HCT116 (cell line): ENCODE measurements at regions not wholly inside any gene's neighbourhood (a gene's known extent, or its start where the extent isn't known, plus 50 kb on each side); places are given as distances from the start of the nearest gene placed in this dataset.

ENCODE experiments used
- ATAC-seq: fragments of 200-7000 bp; cut with Tn5 transposase; 2 replicates; pipeline ENCODE4 v1.9.1; 2020; ENCODE audit warnings: mild to moderate bottlenecking, moderate library complexity
- BruUV-seq: library from RNA; stranded (reverse); fragments of 400-500 nt; replicated peaks from 2 replicates; lab custom pipeline; 2021; lab: Mats Ljungman, UMichigan
- CTCF ChIA-PET: fragments of 300-600 bp; sonication (Branson Sonifier 250); formaldehyde crosslinking; loops from one replicate; lab custom pipeline; 2021; ENCODE audit warnings: antibody characterized with exemption; lab: Charles Lee
- POLR2A ChIA-PET: fragments of 300-600, 350-600 bp; sonication (Branson Sonifier 250); formaldehyde crosslinking; loops from one replicate; lab custom pipeline; 2021; ENCODE audit warnings: antibody characterized with exemption; lab: Charles Lee
- RAD21 ChIA-PET, 2 experiments: fragments of 300-600 bp; sonication (Branson Sonifier 250); formaldehyde crosslinking; loops; one replicate each; lab custom pipeline; 2023; ENCODE audit warnings: low total read pairs in 2 of 2; ENCODE audit not compliant: uncharacterized antibody in 2 of 2, unreplicated experiment in 2 of 2, low non-redundant PET in 1 of 2; lab: Charles Lee
- DNase-seq: peaks from one replicate; pipeline ENCODE4 v3.0.0-alpha.2; 2010; ENCODE audit warnings: low read depth, low spot score
- H2AFZ ChIP-seq: fragments of 200-600 bp; shearing (Covaris generic), sonication (generic); 2 replicates; pipeline ENCODE4 v1.6.1; 2017; ENCODE audit warnings: low read depth, mixed run types, mixed read lengths, antibody characterized with exemption, low read length; ENCODE audit not compliant: poor library complexity, severe bottlenecking
- H3K27ac ChIP-seq: 2 replicates; pipeline ENCODE4 v1.5.1; 2012; ENCODE audit warnings: low read depth, low read length
- H3K27me3 ChIP-seq: fragments of 200-600 bp; sonication (generic); 2 replicates; pipeline ENCODE4 v1.6.1; 2016; ENCODE audit warnings: mixed run types, low read length, mixed read lengths; ENCODE audit not compliant: insufficient read depth
- H3K36me3 ChIP-seq, 2 experiments: fragments of 200-500 bp in 1 of 2; fragments of 200-600 bp in 1 of 2; sonication (Bioruptor generic) in 1 of 2; sonication (generic) in 1 of 2; 2 replicates each; pipeline versions ENCODE4 v1.5.1 to v1.6.1; 2014 to 2016; ENCODE audit warnings: low read length in 2 of 2, inconsistent platforms in 1 of 2, mixed read lengths in 1 of 2, mixed run types in 1 of 2; ENCODE audit not compliant: insufficient read depth in 2 of 2, control insufficient read depth in 1 of 2
- H3K4me1 ChIP-seq, 2 experiments: fragments of 200-600 bp in 1 of 2; sonication (generic) in 1 of 2; 2 replicates each; pipeline versions ENCODE4 v1.5.1 to v1.6.1; 2012 to 2017; ENCODE audit warnings: low read length in 2 of 2, inconsistent platforms in 1 of 2, mild to moderate bottlenecking in 1 of 2, mixed read lengths in 1 of 2, mixed run types in 1 of 2, moderate library complexity in 1 of 2; ENCODE audit not compliant: insufficient read depth in 2 of 2, control insufficient read depth in 1 of 2
- H3K4me2 ChIP-seq: fragments of 200-600 bp; sonication (generic); 2 replicates; pipeline ENCODE4 v1.6.1; 2017; ENCODE audit warnings: mixed run types, low read length, mixed read lengths
- H3K4me3 ChIP-seq, 2 experiments: fragments of 200-600 bp in 1 of 2; sonication (generic) in 1 of 2; replicated peaks in 1 of 2; 2 replicates each; pipeline ENCODE4 v1.5.1; 2011 to 2016; ENCODE audit warnings: low read length in 2 of 2, control low read depth in 1 of 2, low read depth in 1 of 2, mild to moderate bottlenecking in 1 of 2, mixed read lengths in 1 of 2, mixed run types in 1 of 2
- H3K79me2 ChIP-seq: fragments of 200-600 bp; sonication (generic); 2 replicates; pipeline ENCODE4 v1.6.1; 2017; ENCODE audit warnings: mild to moderate bottlenecking, mixed run types, low read length, moderate library complexity, mixed read lengths; ENCODE audit not compliant: insufficient read depth
- H3K9ac ChIP-seq: fragments of 200-600 bp; sonication (generic); 2 replicates; pipeline ENCODE4 v1.6.1; 2016; ENCODE audit warnings: low read length, mixed read lengths
- H3K9me2 ChIP-seq: fragments of 200-600 bp; sonication (generic), shearing (Covaris generic); 2 replicates; pipeline ENCODE4 v1.6.1; 2017; ENCODE audit warnings: mixed run types, mild to moderate bottlenecking, moderate library complexity; ENCODE audit not compliant: insufficient read depth
- H3K9me3 ChIP-seq, 2 experiments: fragments of 200-500 bp in 1 of 2; fragments of 200-600 bp in 1 of 2; sonication (Bioruptor generic) in 1 of 2; sonication (generic) in 1 of 2; 2 replicates each; pipeline ENCODE4 v1.6.1; 2014 to 2017; ENCODE audit warnings: low read length in 2 of 2, mixed read lengths in 2 of 2, inconsistent platforms in 1 of 2, low read depth in 1 of 2, mild to moderate bottlenecking in 1 of 2, mixed run types in 1 of 2, moderate library complexity in 1 of 2; ENCODE audit not compliant: control insufficient read depth in 1 of 2, insufficient read depth in 1 of 2
- H4K20me1 ChIP-seq: fragments of 200-600 bp; sonication (generic), shearing (Covaris generic); 2 replicates; pipeline ENCODE4 v1.6.1; 2017; ENCODE audit warnings: mixed run types, mild to moderate bottlenecking, moderate library complexity; ENCODE audit not compliant: insufficient read depth
- ATF3 ChIP-seq: IDR thresholded peaks from 2 replicates; pipeline ENCODE4 v1.6.1; 2012
- CBX3 ChIP-seq: IDR thresholded peaks from 2 replicates; pipeline ENCODE4 v1.6.1; 2012; ENCODE audit warnings: low read depth
- CEBPB ChIP-seq: IDR thresholded peaks from 2 replicates; pipeline ENCODE4 v1.6.1; 2012; ENCODE audit warnings: low read depth
- CTCF ChIP-seq, 3 experiments: fragments of 200-600 bp in 1 of 3; sonication (generic) in 1 of 3; IDR thresholded peaks in 2 of 3; conservative IDR thresholded peaks in 1 of 3; 2 replicates each; pipeline ENCODE4 v1.5.1; 2012 to 2017; ENCODE audit warnings: low read depth in 2 of 3, low read length in 2 of 3, antibody characterized with exemption in 1 of 3, borderline replicate concordance in 1 of 3, control low read depth in 1 of 3, mild to moderate bottlenecking in 1 of 3, mixed read lengths in 1 of 3, mixed run types in 1 of 3, moderate library complexity in 1 of 3; ENCODE audit not compliant: insufficient read depth in 1 of 3
- ELF1 ChIP-seq: IDR thresholded peaks from 2 replicates; pipeline ENCODE4 v1.6.1; 2012; ENCODE audit warnings: low read depth, borderline replicate concordance
- EZH2 ChIP-seq: fragments of 200-600 bp; sonication (generic); IDR thresholded peaks from 2 replicates; pipeline ENCODE4 v1.6.1; 2017; ENCODE audit warnings: antibody characterized with exemption, mixed run types
- FOSL1 ChIP-seq: IDR thresholded peaks from 2 replicates; pipeline ENCODE4 v1.6.1; 2012; ENCODE audit warnings: low read depth
- JUND ChIP-seq: IDR thresholded peaks from 2 replicates; pipeline ENCODE4 v1.6.1; 2012
- MAX ChIP-seq: IDR thresholded peaks from 2 replicates; pipeline ENCODE4 v1.6.1; 2012
- POLR2A ChIP-seq: IDR thresholded peaks from 2 replicates; pipeline ENCODE4 v1.7.0; 2011; ENCODE audit warnings: borderline replicate concordance; ENCODE audit not compliant: insufficient read depth, insufficient read length; ENCODE audit errors: extremely low read depth
- RAD21 ChIP-seq: IDR thresholded peaks from 2 replicates; pipeline ENCODE4 v1.6.1; 2012; ENCODE audit warnings: low read depth, mild to moderate bottlenecking
- REST ChIP-seq: IDR thresholded peaks from 2 replicates; pipeline ENCODE4 v1.6.1; 2012; ENCODE audit warnings: low read depth
- SIN3A ChIP-seq: IDR thresholded peaks from 2 replicates; pipeline ENCODE4 v1.6.1; 2012; ENCODE audit warnings: low read depth
- SP1 ChIP-seq: IDR thresholded peaks from 2 replicates; pipeline ENCODE4 v1.6.1; 2012; ENCODE audit warnings: low read depth
- SRF ChIP-seq: IDR thresholded peaks from 2 replicates; pipeline ENCODE4 v1.6.1; 2012; ENCODE audit warnings: low read depth
- TCF7L2 ChIP-seq: IDR thresholded peaks from 2 replicates; pipeline ENCODE4 v1.7.0; 2011; ENCODE audit warnings: borderline replicate concordance, inconsistent platforms; ENCODE audit not compliant: insufficient read depth, insufficient read length; ENCODE audit errors: extremely low read depth
- YY1 ChIP-seq: IDR thresholded peaks from 2 replicates; pipeline ENCODE4 v1.6.1; 2011; ENCODE audit warnings: low read length, low read depth, moderate library complexity, mild to moderate bottlenecking; ENCODE audit not compliant: insufficient replicate concordance; ENCODE audit errors: extremely low read depth
- ZBTB33 ChIP-seq: IDR thresholded peaks from 2 replicates; pipeline ENCODE4 v1.6.1; 2011; ENCODE audit warnings: mild to moderate bottlenecking, low read length, moderate library complexity; ENCODE audit not compliant: insufficient replicate concordance; ENCODE audit errors: extremely low read depth
- ZFX ChIP-seq: fragments of 450-650 bp; IDR thresholded peaks from 2 replicates; pipeline ENCODE4 v1.6.1; 2017
- ZNF274 ChIP-seq: fragments of 200-500 bp; sonication (Bioruptor generic); IDR thresholded peaks from 2 replicates; pipeline ENCODE4 v1.6.1; 2014; ENCODE audit warnings: mild to moderate bottlenecking, low read depth, low read length, inconsistent platforms
- intact Hi-C: fragments of 100-400 bp; cut with micrococcal nuclease; formaldehyde crosslinking; loops from 2 replicates; pipeline ENCODE4 v1.10.0; 2022

- H3K4me2 ChIP-seq, result no peak overlapping the region
- intact Hi-C loops, result no loop called here
- CTCF ChIA-PET, result no interaction called here
Measured at GRCh38 chr2:16093639-16094529, 153.5 kb downstream of the MYCN start.

More at GRCh38 chr2:16093639-16094529, 153.5 kb downstream of the MYCN start:
- Histone ChIP-seq H3K79me2 (no peaks in the 10 kb centered on the region), H3K27me3 (no peaks in the 10 kb centered on the region), H3K27ac (no peak overlapping the region), H3K9ac (no peak overlapping the region), H2AFZ (no peak overlapping the region), H3K36me3 (no peaks in the 10 kb centered on the region), H3K4me1 (no peaks in the 10 kb centered on the region), H3K4me3 (no peak overlapping the region), H4K20me1 (no peaks in the 10 kb centered on the region), H3K9me3 (no peaks in the 10 kb centered on the region), H3K9me2 (no peaks in the 10 kb centered on the region)
- ChIA-PET POLR2A (no interaction called here), RAD21 (no interaction called here)
- no peak for ATAC-seq
- TF ChIP-seq ATF3, result no peak
- no peak for TF ChIP-seq SRF
- no peak for TF ChIP-seq TCF7L2
- TF ChIP-seq REST, result no peak
- no peak for TF ChIP-seq CTCF (IDR thresholded peaks at IDR 0.05 in 2 of 3, conservative IDR thresholded peaks at IDR 0.05 in 1 of 3; ENCODE audit: borderline replicate concordance in 1 of 3, insufficient read depth in 1 of 3, low read depth in 2 of 3, low read length in 2 of 3)
- no peak for TF ChIP-seq SP1
- no peak for TF ChIP-seq ZNF274
- no peak for TF ChIP-seq ZBTB33
- TF ChIP-seq JUND, result no peak
- TF ChIP-seq RAD21, result no peak
- TF ChIP-seq CEBPB, result no peak
- no peak for TF ChIP-seq EZH2
- TF ChIP-seq CBX3, result no peak
- no peak for TF ChIP-seq FOSL1
- no peak for TF ChIP-seq SIN3A
- no peak for TF ChIP-seq ZFX
- no peak for TF ChIP-seq YY1
- TF ChIP-seq POLR2A, result no peak
- no peak for TF ChIP-seq ELF1
- TF ChIP-seq MAX, result no peak
- no TSS peak for BruUV-seq
- DNase-seq, result no peak
